ENCODE measurements at regions not wholly inside any gene's neighbourhood (a gene's known extent, or its start where the extent isn't known, plus 50 kb on each side); places are given as distances from the start of the nearest gene placed in this dataset.

GRCh38 chr22:47367107-47367690 is 604.7 kb downstream of the TBC1D22A start (continued):
- TF ChIP-seq, protein P1, sequence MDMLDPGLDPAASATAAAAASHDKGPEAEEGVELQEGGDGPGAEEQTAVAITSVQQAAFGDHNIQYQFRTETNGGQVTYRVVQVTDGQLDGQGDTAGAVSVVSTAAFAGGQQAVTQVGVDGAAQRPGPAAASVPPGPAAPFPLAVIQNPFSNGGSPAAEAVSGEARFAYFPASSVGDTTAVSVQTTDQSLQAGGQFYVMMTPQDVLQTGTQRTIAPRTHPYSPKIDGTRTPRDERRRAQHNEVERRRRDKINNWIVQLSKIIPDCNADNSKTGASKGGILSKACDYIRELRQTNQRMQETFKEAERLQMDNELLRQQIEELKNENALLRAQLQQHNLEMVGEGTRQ (IDR thresholded peaks at IDR 0.05; ENCODE audit: low read depth, low read length) = no peak

- Histone ChIP-seq H2BK20ac (ENCODE audit: low read depth, low read length) (no peak overlapping the region), H3K56ac (ENCODE audit: extremely low read depth, insufficient read depth, low read length) (no peak overlapping the region), H2AFZ (replicated peaks; ENCODE audit: low read length, poor library complexity) (no peak overlapping the region), H3K9me1 (ENCODE audit: insufficient read depth, low read length) (no peaks in the 10 kb centered on the region), H4K5ac (ENCODE audit: low read depth, low read length) (no peak overlapping the region), H3K9ac (ENCODE audit: low read depth, low read length) (no peak overlapping the region), H3K79me1 (ENCODE audit: low read depth in 1 of 2, low read length in 2 of 2) (no peaks in the 10 kb centered on the region), H4K8ac (ENCODE audit: low read depth in 2 of 2, low read length in 2 of 2) (no peak overlapping the region), H2AK5ac (ENCODE audit: low read depth, low read length) (no peak overlapping the region), H4K20me1 (ENCODE audit: insufficient read depth, low read length) (no peaks in the 10 kb centered on the region), H3K27ac (ENCODE audit: insufficient read depth, low read length) (no peak overlapping the region), H4K91ac (ENCODE audit: insufficient read depth, low read depth, low read length) (no peak overlapping the region), H3K14ac (replicated peaks; ENCODE audit: low read depth, low read length) (no peak overlapping the region), H3K27me3 (ENCODE audit: control insufficient read depth, insufficient read depth, low read length) (no peaks in the 10 kb centered on the region), H3K4me1 (ENCODE audit: control insufficient read depth, insufficient read depth, low read length) (no peaks in the 10 kb centered on the region), H3K23ac (ENCODE audit: low read depth, low read length) (no peak overlapping the region), H3K4me2 (ENCODE audit: low read depth, low read length) (no peak overlapping the region), H3K4ac (ENCODE audit: low read depth, low read length) (no peak overlapping the region), H2BK15ac (ENCODE audit: low read depth, low read length) (no peak overlapping the region), H3K36me3 (ENCODE audit: control insufficient read depth, insufficient read depth, low read length) (no peaks in the 10 kb centered on the region), H3K9me3 (ENCODE audit: control insufficient read depth, insufficient read depth, low read length) (peaks cover 7% of the 10 kb centered on the region), H3K4me3 (ENCODE audit: insufficient read depth, low read depth, low read length) (no peak overlapping the region), H2AK9ac (replicated peaks; ENCODE audit: low read depth, low read length, poor library complexity) (peak overlapping the region; percentile 5), H3K18ac (ENCODE audit: low read depth, low read length) (no peak overlapping the region), H2BK120ac (ENCODE audit: low read depth, low read length) (no peak overlapping the region), H2BK5ac (ENCODE audit: low read depth, low read length, poor library complexity, severe bottlenecking) (no peak overlapping the region)
- dilution Hi-C loops (cut with HindIII; ENCODE audit: low sequenced_read_pairs, unreplicated experiment) (no loop called here), in situ Hi-C loops (cut with MboI; ENCODE audit: low sequenced_read_pairs) (no loop called here), intact Hi-C loops (cut with micrococcal nuclease) (no loop called here)
- ChIA-PET CTCF (no interaction called here), POLR2A (ENCODE audit: unreplicated experiment) (no interaction called here)
- no CpG with 5 or more reads among the region's 17 CpGs for WGBS, 2 experiments (ENCODE audit: extremely low coverage in 2 of 2, insufficient read length in 1 of 2)
- BruUV-seq (replicated peaks) = no TSS peak
- no peak for DNase-seq
- TF ChIP-seq, protein P2, sequence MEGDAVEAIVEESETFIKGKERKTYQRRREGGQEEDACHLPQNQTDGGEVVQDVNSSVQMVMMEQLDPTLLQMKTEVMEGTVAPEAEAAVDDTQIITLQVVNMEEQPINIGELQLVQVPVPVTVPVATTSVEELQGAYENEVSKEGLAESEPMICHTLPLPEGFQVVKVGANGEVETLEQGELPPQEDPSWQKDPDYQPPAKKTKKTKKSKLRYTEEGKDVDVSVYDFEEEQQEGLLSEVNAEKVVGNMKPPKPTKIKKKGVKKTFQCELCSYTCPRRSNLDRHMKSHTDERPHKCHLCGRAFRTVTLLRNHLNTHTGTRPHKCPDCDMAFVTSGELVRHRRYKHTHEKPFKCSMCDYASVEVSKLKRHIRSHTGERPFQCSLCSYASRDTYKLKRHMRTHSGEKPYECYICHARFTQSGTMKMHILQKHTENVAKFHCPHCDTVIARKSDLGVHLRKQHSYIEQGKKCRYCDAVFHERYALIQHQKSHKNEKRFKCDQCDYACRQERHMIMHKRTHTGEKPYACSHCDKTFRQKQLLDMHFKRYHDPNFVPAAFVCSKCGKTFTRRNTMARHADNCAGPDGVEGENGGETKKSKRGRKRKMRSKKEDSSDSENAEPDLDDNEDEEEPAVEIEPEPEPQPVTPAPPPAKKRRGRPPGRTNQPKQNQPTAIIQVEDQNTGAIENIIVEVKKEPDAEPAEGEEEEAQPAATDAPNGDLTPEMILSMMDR (conservative IDR thresholded peaks at IDR 0.05; ENCODE audit: low read depth, low read length) = no peak
- TF ChIP-seq CHD1 (IDR thresholded peaks at IDR 0.05; ENCODE audit: low read depth, low read length) (no peak), MAZ (IDR thresholded peaks at IDR 0.05; ENCODE audit: borderline replicate concordance, low read depth, low read length) (no peak), BHLHE40 (IDR thresholded peaks at IDR 0.05; ENCODE audit: low read depth, low read length) (no peak), NFE2L2 (IDR thresholded peaks at IDR 0.05; ENCODE audit: low read depth, low read length) (no peak)
- TF ChIP-seq, protein P1 (IDR thresholded peaks at IDR 0.05; ENCODE audit: low read depth, low read length) = no peak
- no peak for ATAC-seq (ENCODE audit: low read depth)
These were observed 603.7 kb downstream of the TBC1D22A start for GRCh38 chr22:47366026-47366767.

Data from IMR-90 (cell line).